Activated CD4-positive, alpha-beta memory T cell treated with anti-CD3 and anti-CD28 coated beads for 36 hours (primary cell): ENCODE measurements at regions not wholly inside any gene's neighbourhood (a gene's known extent, or its start where the extent isn't known, plus 50 kb on each side); places are given as distances from the start of the nearest gene placed in this dataset.

Experiments used
- CTCF ChIA-PET: fragments of 350-600 bp; sonication (Branson Sonifier 250); formaldehyde crosslinking; loops from one replicate; lab custom pipeline; 2021; ENCODE audit warnings: antibody characterized with exemption, inconsistent platforms; lab: Charles Lee
- POLR2A ChIA-PET: fragments of 350-600 bp; sonication (Branson Sonifier 250); formaldehyde crosslinking; loops from one replicate; lab custom pipeline; 2021; ENCODE audit warnings: antibody characterized with exemption; lab: Charles Lee
- DNase-seq: peaks from one replicate; pipeline ENCODE4 v3.0.0-alpha.2; 2020
- H3K27ac Mint-ChIP-seq: one replicate; pipeline ENCODE4 v1.8.0; 2021; ENCODE audit warnings: mixed read lengths
- H3K27me3 Mint-ChIP-seq: one replicate; pipeline ENCODE4 v1.8.0; 2021; ENCODE audit warnings: mixed read lengths
- H3K36me3 Mint-ChIP-seq: one replicate; pipeline ENCODE4 v1.8.0; 2021; ENCODE audit warnings: mixed read lengths
- H3K4me1 Mint-ChIP-seq: one replicate; pipeline ENCODE4 v1.8.0; 2021; ENCODE audit warnings: low read depth, mixed read lengths
- H3K4me3 Mint-ChIP-seq: one replicate; pipeline ENCODE4 v1.8.0; 2021; ENCODE audit warnings: mild to moderate bottlenecking, mixed read lengths
- H3K9me3 Mint-ChIP-seq: one replicate; pipeline ENCODE4 v1.8.0; 2021; ENCODE audit warnings: mixed read lengths
- intact Hi-C: fragments of 100-400 bp; cut with micrococcal nuclease; formaldehyde crosslinking; loops from one replicate; pipeline ENCODE4 v1.15.1; 2023

GRCh38 chr18:59769129-59769865 lies 72.1 kb upstream of the CCBE1 start:
- intact Hi-C loops: no loop called here
- no peak overlapping the region for H3K27ac Mint-ChIP-seq
- no peaks in the 10 kb centered on the region for H3K36me3 Mint-ChIP-seq
- no peak overlapping the region for H3K4me3 Mint-ChIP-seq
- ChIA-PET CTCF (interaction anchor here (0.6 kb wide), 1 partner anchor 29 kb away, joined by 3 read pairs; no protein-coding TSS in a partner anchor), POLR2A (no interaction called here)
- no peak for DNase-seq
- no peaks in the 10 kb centered on the region for H3K4me1 Mint-ChIP-seq
- peaks cover 10% of the 10 kb centered on the region for H3K27me3 Mint-ChIP-seq
- peaks cover 10% of the 10 kb centered on the region for H3K9me3 Mint-ChIP-seq

GRCh38 chr18:59768409-59768808 lies 71.2 kb upstream of the CCBE1 start:
- peaks cover 10% of the 10 kb centered on the region for H3K27me3 Mint-ChIP-seq
- H3K4me1 Mint-ChIP-seq: no peaks in the 10 kb centered on the region
- H3K9me3 Mint-ChIP-seq: peaks cover 10% of the 10 kb centered on the region
- no peak overlapping the region for H3K27ac Mint-ChIP-seq
- no peaks in the 10 kb centered on the region for H3K36me3 Mint-ChIP-seq
- ChIA-PET CTCF (no interaction called here), POLR2A (no interaction called here)
- intact Hi-C loops: no loop called here
- no peak for DNase-seq
- H3K4me3 Mint-ChIP-seq: no peak overlapping the region

DNA sequence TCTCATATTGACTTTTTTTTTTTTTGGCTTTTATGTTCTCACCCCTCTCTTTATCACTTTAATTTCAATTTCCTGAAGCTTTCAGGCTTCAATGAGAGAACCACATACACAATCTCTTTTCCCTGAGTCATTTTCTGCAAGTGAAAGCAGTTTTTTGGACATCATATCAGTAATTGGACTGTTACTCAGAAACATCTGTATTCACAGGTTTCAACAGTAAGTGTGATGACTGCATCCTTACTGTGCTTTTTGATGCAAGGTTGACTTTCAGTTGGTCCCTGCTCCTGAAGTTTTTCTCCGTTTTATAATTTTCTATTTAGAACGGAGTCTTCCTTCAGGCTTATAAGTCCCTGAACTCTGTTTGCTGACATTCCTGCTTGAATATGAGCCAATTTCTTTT lies 70.5 kb upstream of the CCBE1 start:
- Mint-ChIP-seq H3K27me3 (peaks cover 8% of the 10 kb centered on the region), H3K36me3 (no peaks in the 10 kb centered on the region), H3K4me3 (no peak overlapping the region), H3K27ac (no peak overlapping the region), H3K4me1 (no peaks in the 10 kb centered on the region), H3K9me3 (peaks cover 10% of the 10 kb centered on the region)
- POLR2A ChIA-PET: no interaction called here
- CTCF ChIA-PET: no interaction called here
- intact Hi-C loops: no loop called here
- no peak for DNase-seq

- H3K9me3 Mint-ChIP-seq: peaks cover 8% of the 10 kb centered on the region
- no peaks in the 10 kb centered on the region for H3K36me3 Mint-ChIP-seq
- intact Hi-C loops: no loop called here
- no peaks in the 10 kb centered on the region for H3K27me3 Mint-ChIP-seq
- H3K4me1 Mint-ChIP-seq: no peaks in the 10 kb centered on the region
- DNase-seq: no peak
- no peak overlapping the region for H3K27ac Mint-ChIP-seq
- H3K4me3 Mint-ChIP-seq: no peak overlapping the region
- ChIA-PET CTCF (no interaction called here), POLR2A (no interaction called here)
These were observed 68.1 kb upstream of the CCBE1 start for GRCh38 chr18:59765343-59765742.

GRCh38 chr18:59764281-59764680 lies 67.1 kb upstream of the CCBE1 start:
- H3K4me3 Mint-ChIP-seq: no peak overlapping the region
- H3K36me3 Mint-ChIP-seq: no peaks in the 10 kb centered on the region
- no peak overlapping the region for H3K27ac Mint-ChIP-seq
- intact Hi-C loops: no loop called here
- H3K27me3 Mint-ChIP-seq: no peaks in the 10 kb centered on the region
- CTCF ChIA-PET: no interaction called here
- DNase-seq: no peak
- H3K4me1 Mint-ChIP-seq: no peaks in the 10 kb centered on the region
- POLR2A ChIA-PET: no interaction called here
- peaks cover 8% of the 10 kb centered on the region for H3K9me3 Mint-ChIP-seq

DNA sequence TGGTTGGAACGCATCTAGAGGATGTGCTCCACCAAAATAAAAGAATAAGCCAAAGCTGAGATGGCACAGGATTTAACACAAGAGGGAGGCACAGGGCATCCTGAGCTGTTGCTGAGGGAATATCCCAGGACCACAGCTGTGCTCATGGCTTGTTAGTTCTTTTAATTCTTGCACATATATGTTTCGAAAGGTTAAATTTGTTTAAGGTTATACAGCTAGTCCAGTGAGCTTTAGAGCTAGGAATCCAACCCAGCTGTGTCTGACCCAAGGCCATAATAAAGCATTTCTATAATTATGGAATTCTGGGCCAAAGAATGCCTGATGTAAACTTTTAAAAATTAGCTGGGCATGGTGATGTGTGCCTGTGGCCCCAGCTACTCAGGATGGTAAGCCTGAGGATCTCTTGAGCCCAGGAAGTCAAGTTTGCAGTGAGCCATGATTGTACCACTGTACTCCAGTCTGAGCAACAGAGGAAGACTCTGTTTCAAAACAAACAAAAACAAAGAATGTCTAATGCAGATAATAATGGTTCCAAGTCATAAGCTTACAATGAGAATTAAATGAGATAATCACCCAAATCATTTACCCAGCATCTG lies 66.4 kb upstream of the CCBE1 start:
- Mint-ChIP-seq H3K27me3 (no peaks in the 10 kb centered on the region), H3K4me1 (no peaks in the 10 kb centered on the region), H3K9me3 (peaks cover 8% of the 10 kb centered on the region), H3K27ac (no peak overlapping the region), H3K36me3 (no peaks in the 10 kb centered on the region), H3K4me3 (no peak overlapping the region)
- intact Hi-C loops: no loop called here
- ChIA-PET CTCF (no interaction called here), POLR2A (no interaction called here)
- no peak for DNase-seq

- Mint-ChIP-seq H3K4me3 (no peak overlapping the region), H3K9me3 (no peaks in the 10 kb centered on the region), H3K27ac (no peak overlapping the region), H3K27me3 (peaks cover 1% of the 10 kb centered on the region), H3K4me1 (no peaks in the 10 kb centered on the region), H3K36me3 (no peaks in the 10 kb centered on the region)
- POLR2A ChIA-PET: no interaction called here
- CTCF ChIA-PET: no interaction called here
- intact Hi-C loops: no loop called here
- DNase-seq: no peak
These were observed 63.7 kb upstream of the CCBE1 start for GRCh38 chr18:59760619-59761600.

- Mint-ChIP-seq H3K9me3 (no peaks in the 10 kb centered on the region), H3K27me3 (peaks cover 1% of the 10 kb centered on the region), H3K27ac (no peak overlapping the region), H3K4me3 (no peak overlapping the region), H3K4me1 (no peaks in the 10 kb centered on the region), H3K36me3 (no peaks in the 10 kb centered on the region)
- intact Hi-C loops: no loop called here
- ChIA-PET CTCF (no interaction called here), POLR2A (interaction anchor here (0.6 kb wide), 1 partner anchor 92 kb away, joined by 3 read pairs; no protein-coding TSS in a partner anchor)
- DNase-seq: no peak
These were observed 63.0 kb upstream of the CCBE1 start for GRCh38 chr18:59760212-59760611.

DNA sequence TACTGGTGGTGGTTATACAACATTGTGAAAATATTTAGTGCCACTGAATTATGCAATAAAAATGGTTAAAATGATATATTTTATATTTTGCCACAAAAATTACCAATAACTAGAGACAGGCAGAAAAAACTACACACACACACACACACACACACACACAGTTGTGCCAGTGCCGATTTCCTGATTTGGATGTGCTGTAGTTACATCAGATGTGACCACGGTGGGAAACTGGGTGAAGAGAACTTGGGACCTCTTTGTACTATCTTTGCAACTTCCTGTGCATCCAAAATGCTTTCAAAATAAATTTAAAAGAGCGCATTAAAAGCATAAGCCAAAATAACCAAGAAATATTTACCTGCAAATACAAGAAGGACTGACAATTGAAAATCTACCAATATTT lies 61.6 kb upstream of the CCBE1 start:
- POLR2A ChIA-PET: no interaction called here
- H3K4me1 Mint-ChIP-seq: no peaks in the 10 kb centered on the region
- CTCF ChIA-PET: no interaction called here

GRCh38 chr18:59758106-59758505 lies 60.9 kb upstream of the CCBE1 start:
- H3K9me3 Mint-ChIP-seq: no peaks in the 10 kb centered on the region
- POLR2A ChIA-PET: no interaction called here
- DNase-seq: no peak
- H3K4me3 Mint-ChIP-seq: no peak overlapping the region
- H3K4me1 Mint-ChIP-seq: no peaks in the 10 kb centered on the region
- intact Hi-C loops: no loop called here
- no peaks in the 10 kb centered on the region for H3K36me3 Mint-ChIP-seq
- CTCF ChIA-PET: no interaction called here
- no peak overlapping the region for H3K27ac Mint-ChIP-seq
- H3K27me3 Mint-ChIP-seq: peaks cover 1% of the 10 kb centered on the region

More for the DNA sequence above, 61.6 kb upstream of the CCBE1 start:
- H3K27ac Mint-ChIP-seq: no peak overlapping the region
- H3K4me3 Mint-ChIP-seq: no peak overlapping the region
- intact Hi-C loops: no loop called here
- no peaks in the 10 kb centered on the region for H3K36me3 Mint-ChIP-seq
- DNase-seq: no peak
- H3K9me3 Mint-ChIP-seq: no peaks in the 10 kb centered on the region
- H3K27me3 Mint-ChIP-seq: peaks cover 1% of the 10 kb centered on the region

- Mint-ChIP-seq H3K4me3 (no peak overlapping the region), H3K9me3 (no peaks in the 10 kb centered on the region), H3K27ac (no peak overlapping the region), H3K27me3 (peaks cover 1% of the 10 kb centered on the region), H3K4me1 (no peaks in the 10 kb centered on the region), H3K36me3 (no peaks in the 10 kb centered on the region)
- CTCF ChIA-PET: interaction anchor here (0.9 kb wide), 1 partner anchor 56 kb away, joined by 4 read pairs; the partner anchor contains the start of gene CCBE1
- no peak for DNase-seq
- POLR2A ChIA-PET: no interaction called here
- intact Hi-C loops: no loop called here
These were observed 55.4 kb upstream of the CCBE1 start for GRCh38 chr18:59752666-59753065.

- Mint-ChIP-seq H3K36me3 (no peaks in the 10 kb centered on the region), H3K9me3 (no peaks in the 10 kb centered on the region), H3K4me3 (no peak overlapping the region), H3K27ac (no peak overlapping the region), H3K27me3 (peaks cover 1% of the 10 kb centered on the region), H3K4me1 (no peaks in the 10 kb centered on the region)
- CTCF ChIA-PET: no interaction called here
- intact Hi-C loops: no loop called here
- POLR2A ChIA-PET: no interaction called here
- no peak for DNase-seq
These were observed 54.0 kb upstream of the CCBE1 start for GRCh38 chr18:59751186-59751585.
